NT2/D1 (cell line): ENCODE measurements at regions not wholly inside any gene's neighbourhood (a gene's known extent, or its start where the extent isn't known, plus 50 kb on each side); places are given as distances from the start of the nearest gene placed in this dataset.
"Not testable (repeated sequence)": the region's sequence is repeated elsewhere in the genome, so short reads cannot be mapped to it uniquely, and the experiment has no call there.

Experiments
- DNase-seq: peaks from one replicate; pipeline ENCODE4 v3.0.0-alpha.2; 2011; ENCODE audit warnings: low read depth, low spot score
- H3K27me3 ChIP-seq: 2 replicates; pipeline ENCODE4 v1.6.0; 2011; ENCODE audit warnings: mild to moderate bottlenecking; ENCODE audit not compliant: insufficient read length, insufficient read depth
- H3K36me3 ChIP-seq: 2 replicates; pipeline ENCODE4 v1.6.1; 2011; ENCODE audit warnings: mild to moderate bottlenecking, low read length, mixed read lengths; ENCODE audit not compliant: insufficient read depth, insufficient read length
- H3K4me1 ChIP-seq: 2 replicates; pipeline ENCODE4 v1.5.1; 2011; ENCODE audit not compliant: insufficient read depth, insufficient read length
- H3K4me3 ChIP-seq: 2 replicates; pipeline ENCODE4 v1.5.1; 2011; ENCODE audit warnings: low read depth; ENCODE audit not compliant: insufficient read length
- H3K9ac ChIP-seq: 2 replicates; pipeline ENCODE4 v1.6.0; 2011; ENCODE audit warnings: low read depth; ENCODE audit not compliant: insufficient read length
- H3K9me3 ChIP-seq: 2 replicates; pipeline ENCODE4 v1.5.1; 2011; ENCODE audit warnings: mild to moderate bottlenecking, low read length; ENCODE audit not compliant: insufficient read depth
- SUZ12 ChIP-seq: IDR thresholded peaks from 2 replicates; pipeline ENCODE4 v1.6.1; 2011; ENCODE audit not compliant: insufficient read length, insufficient read depth; ENCODE audit errors: extremely low read depth
- YY1 ChIP-seq: IDR thresholded peaks from 2 replicates; pipeline ENCODE4 v1.6.1; 2011; ENCODE audit not compliant: insufficient read length, insufficient read depth
- ZNF274 ChIP-seq: IDR thresholded peaks from 2 replicates; pipeline ENCODE4 v1.6.1; 2011; ENCODE audit warnings: mild to moderate bottlenecking, low read depth, low read length

GRCh38 chr3:101124125-101124524 is 130.9 kb upstream of the ABI3BP start:
- H3K27me3 ChIP-seq: no peaks in the 10 kb centered on the region
- H3K4me3 ChIP-seq: no peak overlapping the region
- no peaks in the 10 kb centered on the region for H3K4me1 ChIP-seq
- H3K9me3 ChIP-seq: no peaks in the 10 kb centered on the region
- no peak for DNase-seq
- TF ChIP-seq SUZ12: no peak
- H3K36me3 ChIP-seq: no peaks in the 10 kb centered on the region
- no peak overlapping the region for H3K9ac ChIP-seq

GRCh38 chr3:101123081-101123480 is 129.9 kb upstream of the ABI3BP start:
- no peak overlapping the region for H3K4me3 ChIP-seq
- H3K9me3 ChIP-seq: no peaks in the 10 kb centered on the region
- no peak for DNase-seq
- no peaks in the 10 kb centered on the region for H3K4me1 ChIP-seq
- H3K27me3 ChIP-seq: no peaks in the 10 kb centered on the region
- H3K36me3 ChIP-seq: no peaks in the 10 kb centered on the region
- no peak overlapping the region for H3K9ac ChIP-seq
- no peak for TF ChIP-seq SUZ12
- no peak for TF ChIP-seq YY1
- no peak for TF ChIP-seq ZNF274

GRCh38 chr3:101122681-101123080 is 129.5 kb upstream of the ABI3BP start:
- no peak for DNase-seq

GRCh38 chr3:101120039-101120438 is 126.8 kb upstream of the ABI3BP start:
- H3K4me1 ChIP-seq: no peaks in the 10 kb centered on the region
- no peak overlapping the region for H3K4me3 ChIP-seq
- no peaks in the 10 kb centered on the region for H3K36me3 ChIP-seq
- TF ChIP-seq ZNF274: no peak
- no peak for TF ChIP-seq SUZ12
- no peak for TF ChIP-seq YY1
- H3K9ac ChIP-seq: no peak overlapping the region
- H3K27me3 ChIP-seq: no peaks in the 10 kb centered on the region
- no peaks in the 10 kb centered on the region for H3K9me3 ChIP-seq
- DNase-seq: no peak

More at GRCh38 chr3:101122681-101123080, 129.5 kb upstream of the ABI3BP start:
- Histone ChIP-seq H3K27me3 (no peaks in the 10 kb centered on the region), H3K9ac (no peak overlapping the region), H3K4me1 (no peaks in the 10 kb centered on the region), H3K4me3 (no peak overlapping the region), H3K36me3 (no peaks in the 10 kb centered on the region), H3K9me3 (no peaks in the 10 kb centered on the region)
- TF ChIP-seq YY1 (no peak), SUZ12 (no peak), ZNF274 (no peak)

GRCh38 chr3:101119535-101119934 is 126.3 kb upstream of the ABI3BP start:
- H3K4me1 ChIP-seq: no peaks in the 10 kb centered on the region
- DNase-seq: no peak
- no peak overlapping the region for H3K4me3 ChIP-seq
- H3K36me3 ChIP-seq: no peaks in the 10 kb centered on the region
- no peaks in the 10 kb centered on the region for H3K27me3 ChIP-seq
- H3K9ac ChIP-seq: no peak overlapping the region
- TF ChIP-seq ZNF274 (no peak), SUZ12 (no peak), YY1 (no peak)
- H3K9me3 ChIP-seq: no peaks in the 10 kb centered on the region

- H3K4me1 ChIP-seq: no peaks in the 10 kb centered on the region
- TF ChIP-seq YY1: no peak
- TF ChIP-seq SUZ12: no peak
- TF ChIP-seq ZNF274: no peak
- no peaks in the 10 kb centered on the region for H3K36me3 ChIP-seq
- DNase-seq: no peak
- no peak overlapping the region for H3K4me3 ChIP-seq
- no peaks in the 10 kb centered on the region for H3K9me3 ChIP-seq
- H3K9ac ChIP-seq: no peak overlapping the region
- H3K27me3 ChIP-seq: no peaks in the 10 kb centered on the region
Observed at GRCh38 chr3:101117980-101118379, 124.8 kb upstream of the ABI3BP start.

- Histone ChIP-seq H3K9me3 (no peaks in the 10 kb centered on the region), H3K4me3 (no peak overlapping the region), H3K36me3 (no peaks in the 10 kb centered on the region), H3K4me1 (no peaks in the 10 kb centered on the region), H3K27me3 (no peaks in the 10 kb centered on the region), H3K9ac (no peak overlapping the region)
- TF ChIP-seq YY1: no peak
- no peak for TF ChIP-seq SUZ12
- no peak for TF ChIP-seq ZNF274
- DNase-seq: no peak
Observed at GRCh38 chr3:101117465-101117864, 124.2 kb upstream of the ABI3BP start.

GRCh38 chr3:101110295-101110694 is 117.1 kb upstream of the ABI3BP start:
- not testable (repeated sequence) for H3K9ac ChIP-seq, DNase-seq, H3K4me1 ChIP-seq, H3K27me3 ChIP-seq, H3K36me3 ChIP-seq, H3K9me3 ChIP-seq, H3K4me3 ChIP-seq
